ENCODE measurements at regions not wholly inside any gene's neighbourhood (a gene's known extent, or its start where the extent isn't known, plus 50 kb on each side); places are given as distances from the start of the nearest gene placed in this dataset.

DNA sequence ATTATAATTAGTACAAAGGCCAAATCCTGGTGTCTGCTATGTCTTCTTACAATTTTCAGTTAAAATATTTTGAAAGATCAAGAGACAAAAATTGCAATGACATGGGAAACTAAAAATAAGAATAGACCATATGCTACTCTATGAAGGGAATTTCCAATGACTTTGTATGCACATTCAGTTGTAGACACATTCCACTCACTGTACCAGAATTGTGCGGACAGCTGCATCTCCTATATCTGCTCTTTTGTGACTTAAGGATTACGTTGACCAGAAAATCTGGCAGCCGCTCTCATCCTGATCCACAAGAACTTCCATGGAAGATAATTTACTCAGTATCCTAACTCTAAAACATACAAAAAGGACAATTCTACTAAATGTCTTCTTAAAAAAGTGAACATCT lies 493.9 kb upstream of the KCNMB2 start:
- Histone ChIP-seq H3K9me3 (ENCODE audit: insufficient read depth, low read depth, low read length) (no peaks in the 10 kb centered on the region), H3K36me3 (ENCODE audit: insufficient read depth, low read length) (no peaks in the 10 kb centered on the region), H3F3A (ENCODE audit: low read depth) (no peaks in the 10 kb centered on the region), H3K79me2 (ENCODE audit: insufficient read depth, low read length) (no peaks in the 10 kb centered on the region), H3K9me2 (replicated peaks; ENCODE audit: low read depth, low read length) (no peaks in the 10 kb centered on the region), H3K9ac (ENCODE audit: low read depth, low read length, poor library complexity, severe bottlenecking) (no peak overlapping the region), H2AFZ (ENCODE audit: low read length) (no peak overlapping the region), H3K27me3 (ENCODE audit: insufficient read depth, low read length, poor library complexity, severe bottlenecking) (no peaks in the 10 kb centered on the region), H3K4me1 (ENCODE audit: insufficient read depth, low read length, poor library complexity, severe bottlenecking) (no peaks in the 10 kb centered on the region), H4K20me1 (ENCODE audit: insufficient read depth, low read length, poor library complexity, severe bottlenecking) (no peaks in the 10 kb centered on the region), H3K4me3 (ENCODE audit: low read length, poor library complexity, severe bottlenecking) (no peak overlapping the region), H3K4me2 (ENCODE audit: low read depth, low read length, poor library complexity, severe bottlenecking) (no peak overlapping the region)
- TF ChIP-seq, protein P1, sequence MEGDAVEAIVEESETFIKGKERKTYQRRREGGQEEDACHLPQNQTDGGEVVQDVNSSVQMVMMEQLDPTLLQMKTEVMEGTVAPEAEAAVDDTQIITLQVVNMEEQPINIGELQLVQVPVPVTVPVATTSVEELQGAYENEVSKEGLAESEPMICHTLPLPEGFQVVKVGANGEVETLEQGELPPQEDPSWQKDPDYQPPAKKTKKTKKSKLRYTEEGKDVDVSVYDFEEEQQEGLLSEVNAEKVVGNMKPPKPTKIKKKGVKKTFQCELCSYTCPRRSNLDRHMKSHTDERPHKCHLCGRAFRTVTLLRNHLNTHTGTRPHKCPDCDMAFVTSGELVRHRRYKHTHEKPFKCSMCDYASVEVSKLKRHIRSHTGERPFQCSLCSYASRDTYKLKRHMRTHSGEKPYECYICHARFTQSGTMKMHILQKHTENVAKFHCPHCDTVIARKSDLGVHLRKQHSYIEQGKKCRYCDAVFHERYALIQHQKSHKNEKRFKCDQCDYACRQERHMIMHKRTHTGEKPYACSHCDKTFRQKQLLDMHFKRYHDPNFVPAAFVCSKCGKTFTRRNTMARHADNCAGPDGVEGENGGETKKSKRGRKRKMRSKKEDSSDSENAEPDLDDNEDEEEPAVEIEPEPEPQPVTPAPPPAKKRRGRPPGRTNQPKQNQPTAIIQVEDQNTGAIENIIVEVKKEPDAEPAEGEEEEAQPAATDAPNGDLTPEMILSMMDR (conservative IDR thresholded peaks at IDR 0.05; ENCODE audit: low read length): no peak
- no peak for TF ChIP-seq EZH2phosphoT487 (IDR thresholded peaks at IDR 0.05; ENCODE audit: borderline replicate concordance)

DNA sequence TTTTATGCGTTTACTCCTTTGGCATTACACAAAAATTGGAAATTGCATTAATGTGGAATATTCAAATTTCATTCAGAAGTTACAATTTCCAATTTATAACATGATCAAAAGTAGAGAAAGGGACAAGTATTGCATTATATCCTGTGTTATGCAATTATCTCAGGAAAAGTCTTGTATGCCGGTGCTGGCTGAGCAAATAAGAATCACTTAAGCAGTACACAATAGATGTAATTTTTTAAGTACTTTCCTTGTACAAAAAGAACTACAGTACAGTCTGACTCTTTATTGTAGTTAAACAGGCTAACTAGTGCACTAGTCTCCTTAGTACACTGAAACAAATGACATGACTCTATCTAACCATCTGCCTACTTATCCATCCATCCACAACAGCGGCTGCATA lies 493.2 kb upstream of the KCNMB2 start:
- no peak overlapping the region for H3K4me3 ChIP-seq (ENCODE audit: low read length, poor library complexity, severe bottlenecking)
- no peaks in the 10 kb centered on the region for H3K4me1 ChIP-seq (ENCODE audit: insufficient read depth, low read length, poor library complexity, severe bottlenecking)
- no peak overlapping the region for H3K9ac ChIP-seq (ENCODE audit: low read depth, low read length, poor library complexity, severe bottlenecking)
- H3K9me2 ChIP-seq (replicated peaks; ENCODE audit: low read depth, low read length): no peaks in the 10 kb centered on the region
- no peaks in the 10 kb centered on the region for H3K79me2 ChIP-seq (ENCODE audit: insufficient read depth, low read length)
- TF ChIP-seq, protein P1 (conservative IDR thresholded peaks at IDR 0.05; ENCODE audit: low read length): no peak
- no peak for TF ChIP-seq EZH2phosphoT487 (IDR thresholded peaks at IDR 0.05; ENCODE audit: borderline replicate concordance)
- H3F3A ChIP-seq (ENCODE audit: low read depth): no peaks in the 10 kb centered on the region
- H3K9me3 ChIP-seq (ENCODE audit: insufficient read depth, low read depth, low read length): no peaks in the 10 kb centered on the region
- H3K4me2 ChIP-seq (ENCODE audit: low read depth, low read length, poor library complexity, severe bottlenecking): no peak overlapping the region
- no peaks in the 10 kb centered on the region for H3K36me3 ChIP-seq (ENCODE audit: insufficient read depth, low read length)
- no peaks in the 10 kb centered on the region for H4K20me1 ChIP-seq (ENCODE audit: insufficient read depth, low read length, poor library complexity, severe bottlenecking)
- H3K27me3 ChIP-seq (ENCODE audit: insufficient read depth, low read length, poor library complexity, severe bottlenecking): no peaks in the 10 kb centered on the region
- H2AFZ ChIP-seq (ENCODE audit: low read length): no peak overlapping the region

DNA sequence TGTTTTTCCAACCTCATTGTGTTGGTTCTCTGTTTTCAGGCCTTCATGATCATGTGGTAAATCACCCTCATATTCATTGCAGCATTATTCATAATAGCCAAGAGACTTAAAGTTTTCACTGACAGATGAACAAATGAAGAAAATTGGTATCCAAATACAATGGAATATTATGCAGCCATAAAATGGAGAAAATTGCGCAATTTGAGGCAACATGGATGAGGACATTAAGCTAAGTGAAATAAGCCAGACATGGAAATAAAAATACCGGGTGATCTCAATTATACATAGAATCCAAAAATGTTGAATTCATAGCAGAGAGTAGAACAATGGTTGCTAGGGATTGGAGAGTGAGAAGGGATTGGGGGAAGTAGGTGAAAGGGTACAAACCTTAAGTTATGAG lies 491.9 kb upstream of the KCNMB2 start:
- Histone ChIP-seq H2AFZ (ENCODE audit: low read length) (no peak overlapping the region), H3K9me2 (replicated peaks; ENCODE audit: low read depth, low read length) (no peaks in the 10 kb centered on the region), H3K79me2 (ENCODE audit: insufficient read depth, low read length) (no peaks in the 10 kb centered on the region), H3K4me1 (ENCODE audit: insufficient read depth, low read length, poor library complexity, severe bottlenecking) (no peaks in the 10 kb centered on the region), H3K4me3 (ENCODE audit: low read length, poor library complexity, severe bottlenecking) (no peak overlapping the region), H3K36me3 (ENCODE audit: insufficient read depth, low read length) (no peaks in the 10 kb centered on the region), H3K9ac (ENCODE audit: low read depth, low read length, poor library complexity, severe bottlenecking) (no peak overlapping the region), H4K20me1 (ENCODE audit: insufficient read depth, low read length, poor library complexity, severe bottlenecking) (no peaks in the 10 kb centered on the region), H3K4me2 (ENCODE audit: low read depth, low read length, poor library complexity, severe bottlenecking) (no peak overlapping the region), H3F3A (ENCODE audit: low read depth) (no peaks in the 10 kb centered on the region), H3K27me3 (ENCODE audit: insufficient read depth, low read length, poor library complexity, severe bottlenecking) (no peaks in the 10 kb centered on the region), H3K9me3 (ENCODE audit: insufficient read depth, low read depth, low read length) (no peaks in the 10 kb centered on the region)
- TF ChIP-seq EZH2phosphoT487 (IDR thresholded peaks at IDR 0.05; ENCODE audit: borderline replicate concordance): no peak
- TF ChIP-seq, protein P1 (conservative IDR thresholded peaks at IDR 0.05; ENCODE audit: low read length): no peak

All from Loucy (cell line).